GM19468 (cell line): ENCODE measurements at regions not wholly inside any gene's neighbourhood (a gene's known extent, or its start where the extent isn't known, plus 50 kb on each side); places are given as distances from the start of the nearest gene placed in this dataset.

Experiments
- ATAC-seq: cut with Tn5 transposase; IDR thresholded peaks from one replicate; pipeline ENCODE4 v1.9.1; 2021; ENCODE audit warnings: mild to moderate bottlenecking, moderate library complexity, moderate number of reproducible peaks; ENCODE audit not compliant: unreplicated experiment; ENCODE audit errors: extremely low read depth

DNA sequence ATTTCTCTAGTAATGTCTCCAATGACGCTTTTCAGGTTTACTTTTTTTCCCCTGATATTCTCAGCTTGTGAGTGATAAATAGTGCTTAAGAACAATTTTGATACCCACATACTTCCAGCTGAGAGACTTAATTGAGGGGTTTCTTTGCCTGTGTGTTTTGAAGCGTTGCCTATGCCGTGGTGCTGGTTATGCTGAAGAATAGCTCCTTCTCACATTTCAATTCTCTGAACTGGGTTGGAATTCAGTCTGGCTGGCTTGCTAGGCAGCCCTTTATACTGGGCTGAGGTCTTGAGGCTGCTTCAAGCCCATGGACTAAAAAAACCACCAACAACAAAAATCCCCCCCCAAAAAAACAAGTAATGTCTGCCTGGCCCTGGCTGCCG lies 87.4 kb downstream of the CHST2 start:
- no peak for ATAC-seq

DNA sequence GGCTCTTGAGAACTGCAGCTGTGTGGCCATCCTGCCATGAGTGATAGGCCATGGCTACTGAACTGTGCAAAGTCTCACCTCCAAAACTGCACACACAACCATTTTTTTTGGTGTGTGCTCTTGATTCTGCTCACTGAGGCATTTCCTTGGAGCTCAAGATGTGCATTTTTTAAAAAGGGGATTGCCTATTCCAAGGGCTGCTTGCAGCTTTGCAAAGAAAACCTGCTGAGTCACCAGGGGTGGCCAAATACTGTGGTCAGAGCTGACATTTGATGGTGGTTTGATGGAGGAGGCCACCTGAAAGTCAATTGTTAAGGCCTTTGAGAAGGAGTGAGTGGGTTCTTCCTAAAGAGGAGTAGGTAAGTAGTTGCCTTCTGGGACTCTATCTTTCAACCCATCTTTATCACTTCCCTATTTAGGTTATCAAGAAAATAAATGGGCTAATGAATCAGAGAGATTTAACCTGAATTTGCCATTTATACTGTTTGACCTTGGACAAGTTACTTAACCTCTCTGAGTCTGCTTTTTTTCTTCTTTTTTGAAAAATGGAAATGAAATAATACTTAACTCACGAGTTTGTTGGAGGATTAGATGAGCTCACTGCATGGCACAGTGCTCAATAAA lies 87.9 kb downstream of the CHST2 start:
- ATAC-seq, result peak; percentile 70

DNA sequence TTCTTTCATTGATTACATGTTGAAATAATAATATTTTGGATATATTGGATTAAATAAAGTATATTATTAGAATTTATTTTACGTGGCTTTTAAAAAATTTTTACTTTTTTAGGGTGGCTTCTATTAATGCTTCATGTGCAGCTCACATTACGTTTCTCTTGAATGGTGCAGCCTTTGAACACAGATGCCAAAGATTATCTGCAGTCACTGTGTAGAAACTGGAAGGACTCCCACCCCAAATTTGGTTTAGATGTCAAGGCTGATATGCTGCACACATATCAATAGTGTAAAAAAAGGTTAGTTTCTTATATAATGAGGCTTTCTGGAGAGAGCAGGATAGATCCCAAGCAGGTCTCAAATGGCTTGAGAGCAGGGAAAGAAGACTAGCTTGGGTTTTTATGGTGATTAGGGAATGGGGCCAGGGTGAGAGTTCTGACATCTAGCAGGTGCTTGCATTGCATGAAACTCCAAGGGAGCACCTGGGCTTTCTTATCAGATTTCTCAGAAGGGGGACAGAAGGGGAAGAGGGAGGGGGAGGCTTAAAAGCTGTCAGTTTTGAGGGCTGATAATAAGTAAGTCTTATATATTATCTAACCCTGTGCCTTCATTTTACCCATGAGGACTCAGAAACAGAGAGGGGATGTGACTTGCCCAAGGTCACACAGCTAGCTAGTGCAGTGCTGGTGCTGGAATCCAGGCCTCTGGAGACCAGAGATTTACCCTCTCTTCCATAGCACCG lies 89.6 kb downstream of the CHST2 start:
- ATAC-seq, result no peak

DNA sequence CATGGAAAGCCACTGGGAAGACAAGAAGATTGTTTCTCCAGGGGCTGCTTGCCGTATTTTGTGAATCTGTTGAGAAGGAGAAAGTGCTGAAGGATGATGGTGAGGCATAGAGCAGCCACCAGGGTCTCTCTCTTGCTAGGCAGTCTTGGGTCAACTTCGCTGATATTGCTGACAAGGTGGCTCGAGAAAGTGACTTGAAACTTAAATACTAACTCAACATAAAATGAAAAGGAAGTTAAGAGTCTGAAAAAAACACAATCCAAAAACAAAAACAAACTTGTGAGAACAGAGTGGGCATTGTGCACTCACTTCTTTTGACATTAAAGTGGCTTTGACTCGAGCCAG lies 90.1 kb downstream of the CHST2 start:
- no peak for ATAC-seq

DNA sequence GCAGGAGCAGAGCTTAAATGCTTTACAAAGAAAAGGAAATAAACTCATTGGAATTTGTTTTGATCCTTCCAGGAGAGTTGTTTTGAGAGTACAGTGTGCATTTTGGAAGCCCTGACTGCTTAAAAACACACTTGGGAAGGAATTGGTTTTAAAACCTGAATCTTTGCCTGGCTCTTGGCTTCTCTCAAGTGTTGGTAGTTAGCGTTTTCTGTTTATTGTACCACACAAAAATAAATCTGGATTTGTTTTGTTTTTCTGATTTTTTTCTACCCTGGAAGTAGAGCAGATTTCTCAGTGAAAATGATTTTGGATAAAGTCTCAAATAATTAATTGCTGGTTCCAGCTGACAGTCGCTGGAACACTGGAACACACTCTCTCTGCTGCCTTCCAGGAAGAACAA lies 90.6 kb downstream of the CHST2 start:
- ATAC-seq, result no peak

DNA sequence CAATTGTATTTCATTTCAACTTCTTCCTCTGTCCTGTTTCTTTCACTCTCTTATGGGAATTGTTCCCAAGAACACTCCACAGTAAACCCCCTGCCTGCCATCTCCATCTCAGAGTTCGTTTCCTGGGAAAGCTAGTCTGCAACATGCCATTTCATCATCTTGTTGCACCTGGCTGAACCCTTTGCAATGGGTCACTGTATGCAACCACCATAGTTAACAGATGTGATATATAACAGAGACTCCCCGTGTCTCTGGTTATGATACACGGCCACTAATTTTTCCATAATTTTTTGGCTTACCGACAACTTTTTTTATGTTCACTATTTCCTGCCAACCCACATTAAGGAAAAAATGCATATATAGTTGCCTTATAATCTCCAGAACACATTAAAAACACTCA lies 95.5 kb downstream of the CHST2 start:
- no peak for ATAC-seq
